ENCODE measurements at regions not wholly inside any gene's neighbourhood (a gene's known extent, or its start where the extent isn't known, plus 50 kb on each side); places are given as distances from the start of the nearest gene placed in this dataset.

- no peak for TF ChIP-seq ZBTB7A (IDR thresholded peaks at IDR 0.05; ENCODE audit: low read depth)
- no peak for TF ChIP-seq CEBPB (IDR thresholded peaks at IDR 0.05)
Observed at GRCh38 chr13:86447479-86447878, 648.3 kb upstream of the SLITRK6 start.

Measured in Ishikawa (cell line).